GM10248 (cell line): ENCODE measurements at regions not wholly inside any gene's neighbourhood (a gene's known extent, or its start where the extent isn't known, plus 50 kb on each side); places are given as distances from the start of the nearest gene placed in this dataset.

Experiments used
- CTCF ChIA-PET: fragments of 300-600 bp; sonication (Branson Sonifier 250); formaldehyde crosslinking; extraction: SDS; loops from one replicate; lab custom pipeline; 2021; ENCODE audit warnings: antibody characterized with exemption; lab: Yijun Ruan, JAX
- POLR2A ChIA-PET: fragments of 350-650 bp; sonication (Branson Sonifier 250); formaldehyde crosslinking; extraction: SDS; loops from one replicate; lab custom pipeline; 2020; ENCODE audit warnings: antibody characterized with exemption; lab: Yijun Ruan, JAX
- DNase-seq: peaks from one replicate; pipeline ENCODE4 v3.0.0; 2012; ENCODE audit errors: extremely low spot score
- CTCF ChIP-seq: IDR thresholded peaks from 2 replicates; pipeline ENCODE4 v1.5.1; 2012; ENCODE audit warnings: mild to moderate bottlenecking, low read depth; ENCODE audit errors: extremely low read depth, missing control alignments, control extremely low read depth

GRCh38 chr14:42469637-42470426, 863.2 kb downstream of the LRFN5 start:
- TF ChIP-seq CTCF, result no peak
- ChIA-PET POLR2A (no interaction called here), CTCF (no interaction called here)
- DNase-seq, result no peak

- TF ChIP-seq CTCF, result no peak
- no peak for DNase-seq
- ChIA-PET POLR2A (no interaction called here), CTCF (no interaction called here)
These were observed 854.0 kb downstream of the LRFN5 start for GRCh38 chr14:42460673-42461072.

GRCh38 chr14:42459171-42459685, 852.6 kb downstream of the LRFN5 start:
- DNase-seq, result no peak
- CTCF ChIA-PET, result no interaction called here
- POLR2A ChIA-PET, result no interaction called here
- TF ChIP-seq CTCF, result no peak

- CTCF ChIA-PET, result interaction anchor here (0.8 kb wide), 1 partner anchor 14 kb away, joined by 3 read pairs; no protein-coding TSS in a partner anchor
- no peak for DNase-seq
- POLR2A ChIA-PET, result no interaction called here
- no peak for TF ChIP-seq CTCF
These were observed 834.9 kb downstream of the LRFN5 start for GRCh38 chr14:42441615-42442014.

- no peak for TF ChIP-seq CTCF
- CTCF ChIA-PET, result interaction anchor here (1.4 kb wide), 1 partner anchor 38 kb away, joined by 5 read pairs; no protein-coding TSS in a partner anchor
- DNase-seq, result no peak
- POLR2A ChIA-PET, result no interaction called here
These were observed 831.1 kb downstream of the LRFN5 start for GRCh38 chr14:42437809-42438208.

- no peak for DNase-seq
- ChIA-PET POLR2A (no interaction called here), CTCF (no interaction called here)
- no peak for TF ChIP-seq CTCF
These were observed 822.7 kb downstream of the LRFN5 start for GRCh38 chr14:42429401-42429800.
